GM19240 (cell line): ENCODE measurements at regions not wholly inside any gene's neighbourhood (a gene's known extent, or its start where the extent isn't known, plus 50 kb on each side); places are given as distances from the start of the nearest gene placed in this dataset.

Experiments
- DNase-seq: peaks from one replicate; pipeline ENCODE4 v3.0.0; 2011; ENCODE audit warnings: low spot score; ENCODE audit not compliant: insufficient read length

GRCh38 chr18:32544088-32544487 lies 73.4 kb upstream of the GAREM1 start:
- DNase-seq, result no peak

GRCh38 chr18:32542221-32542798 lies 71.6 kb upstream of the GAREM1 start:
- no peak for DNase-seq

GRCh38 chr18:32530947-32531651 lies 60.4 kb upstream of the GAREM1 start:
- DNase-seq, result no peak

- no peak for DNase-seq
Observed at GRCh38 chr18:32529722-32530420, 59.2 kb upstream of the GAREM1 start.

GRCh38 chr18:32520771-32521170 lies 50.1 kb upstream of the GAREM1 start:
- DNase-seq, result no peak
